IPS-20b (cell line): ENCODE measurements at regions not wholly inside any gene's neighbourhood (a gene's known extent, or its start where the extent isn't known, plus 50 kb on each side); places are given as distances from the start of the nearest gene placed in this dataset.
"Not testable (repeated sequence)": the region's sequence is repeated elsewhere in the genome, so short reads cannot be mapped to it uniquely, and the experiment has no call there.

Experiments used
- H3K27ac ChIP-seq: one replicate; pipeline ENCODE4 v1.5.1; 2013; ENCODE audit warnings: low read length
- H3K27me3 ChIP-seq: 2 replicates; pipeline ENCODE4 v1.6.1; 2013; ENCODE audit warnings: mild to moderate bottlenecking, low read length, inconsistent platforms; ENCODE audit not compliant: insufficient read depth
- H3K36me3 ChIP-seq: 2 replicates; pipeline ENCODE4 v1.6.1; 2013; ENCODE audit warnings: low read depth, mild to moderate bottlenecking, inconsistent platforms, low read length, moderate library complexity; ENCODE audit not compliant: insufficient read depth
- H3K4me1 ChIP-seq: 2 replicates; pipeline ENCODE4 v1.6.1; 2013; ENCODE audit warnings: mild to moderate bottlenecking, control low read depth, inconsistent platforms, low read length, moderate library complexity; ENCODE audit not compliant: insufficient read depth
- H3K4me3 ChIP-seq: 2 replicates; pipeline ENCODE4 v1.5.1; 2013; ENCODE audit warnings: mild to moderate bottlenecking, low read length, inconsistent platforms
- H3K9ac ChIP-seq: 2 replicates; pipeline ENCODE4 v1.6.1; 2013; ENCODE audit warnings: low read depth, mild to moderate bottlenecking, inconsistent platforms, low read length, moderate library complexity
- H3K9me3 ChIP-seq: 2 replicates; pipeline ENCODE4 v1.6.1; 2013; ENCODE audit warnings: mild to moderate bottlenecking, low read depth, low read length, inconsistent platforms; ENCODE audit not compliant: insufficient read depth

- not testable (repeated sequence) for H3K36me3 ChIP-seq, H3K4me1 ChIP-seq, H3K27ac ChIP-seq, H3K27me3 ChIP-seq, H3K4me3 ChIP-seq, H3K9ac ChIP-seq, H3K9me3 ChIP-seq
Measured at GRCh38 chr3:144854020-144854419, 882.4 kb downstream of the DIPK2A start.

GRCh38 chr3:144859161-144859560 lies 887.5 kb downstream of the DIPK2A start:
- Histone ChIP-seq H3K4me3 (no peak overlapping the region), H3K27ac (no peak overlapping the region), H3K9ac (no peak overlapping the region), H3K4me1 (peaks cover 2% of the 10 kb centered on the region; the same call in 1 of the 2 replicates), H3K36me3 (no peaks in the 10 kb centered on the region), H3K27me3 (no peaks in the 10 kb centered on the region), H3K9me3 (no peaks in the 10 kb centered on the region)

- Histone ChIP-seq H3K27ac (no peak overlapping the region), H3K4me1 (no peaks in the 10 kb centered on the region), H3K27me3 (no peaks in the 10 kb centered on the region), H3K4me3 (no peak overlapping the region), H3K9me3 (no peaks in the 10 kb centered on the region), H3K36me3 (no peaks in the 10 kb centered on the region), H3K9ac (no peak overlapping the region)
Measured at GRCh38 chr3:144864646-144865045, 893.0 kb downstream of the DIPK2A start.

- Histone ChIP-seq H3K4me3 (no peak overlapping the region), H3K9ac (no peak overlapping the region), H3K4me1 (no peaks in the 10 kb centered on the region), H3K27ac (no peak overlapping the region), H3K36me3 (no peaks in the 10 kb centered on the region), H3K9me3 (no peaks in the 10 kb centered on the region), H3K27me3 (no peaks in the 10 kb centered on the region)
Measured at GRCh38 chr3:144865948-144866347, 894.3 kb downstream of the DIPK2A start.

GRCh38 chr3:144866476-144866875 lies 894.9 kb downstream of the DIPK2A start:
- Histone ChIP-seq H3K9me3 (no peaks in the 10 kb centered on the region), H3K9ac (no peak overlapping the region), H3K4me1 (no peaks in the 10 kb centered on the region), H3K27ac (no peak overlapping the region), H3K4me3 (no peak overlapping the region), H3K36me3 (no peaks in the 10 kb centered on the region), H3K27me3 (no peaks in the 10 kb centered on the region)

- no peaks in the 10 kb centered on the region for H3K9me3 ChIP-seq
- no peak overlapping the region for H3K27ac ChIP-seq
- no peak overlapping the region for H3K9ac ChIP-seq
- no peaks in the 10 kb centered on the region for H3K36me3 ChIP-seq
- H3K4me1 ChIP-seq, result no peaks in the 10 kb centered on the region
- H3K4me3 ChIP-seq, result no peak overlapping the region
- H3K27me3 ChIP-seq, result no peaks in the 10 kb centered on the region
Measured at GRCh38 chr3:144868506-144868905, 896.9 kb downstream of the DIPK2A start.

DNA sequence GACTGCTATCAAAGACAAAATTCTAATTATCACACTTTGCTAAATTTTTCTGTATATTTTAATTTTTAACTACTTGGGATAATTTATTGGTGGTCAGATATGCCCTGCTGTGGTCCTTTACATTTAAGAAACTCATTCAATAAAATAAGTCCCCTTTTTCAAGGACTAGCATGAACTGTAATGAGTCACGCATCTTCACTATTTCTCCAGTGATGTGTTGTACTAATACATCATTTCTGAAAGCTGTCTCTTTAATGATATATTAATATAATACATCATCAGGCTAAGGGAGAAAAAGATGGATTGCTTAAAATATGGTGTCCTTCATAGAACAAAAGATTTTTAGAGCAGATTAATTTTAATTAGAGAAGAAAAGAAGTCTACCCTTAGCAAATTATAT lies 901.4 kb downstream of the DIPK2A start:
- Histone ChIP-seq H3K27me3 (no peaks in the 10 kb centered on the region), H3K9me3 (no peaks in the 10 kb centered on the region), H3K4me3 (no peak overlapping the region), H3K4me1 (no peaks in the 10 kb centered on the region), H3K27ac (no peak overlapping the region), H3K36me3 (no peaks in the 10 kb centered on the region), H3K9ac (no peak overlapping the region)

GRCh38 chr3:144875211-144875610 lies 903.6 kb downstream of the DIPK2A start:
- Histone ChIP-seq H3K4me1 (no peaks in the 10 kb centered on the region), H3K9ac (no peak overlapping the region), H3K36me3 (no peaks in the 10 kb centered on the region), H3K27me3 (no peaks in the 10 kb centered on the region), H3K9me3 (no peaks in the 10 kb centered on the region), H3K27ac (no peak overlapping the region), H3K4me3 (no peak overlapping the region)

- Histone ChIP-seq H3K27ac (no peak overlapping the region), H3K36me3 (no peaks in the 10 kb centered on the region), H3K9ac (no peak overlapping the region), H3K9me3 (no peaks in the 10 kb centered on the region), H3K4me3 (no peak overlapping the region), H3K4me1 (no peaks in the 10 kb centered on the region), H3K27me3 (no peaks in the 10 kb centered on the region)
Measured at GRCh38 chr3:144877356-144877755, 905.7 kb downstream of the DIPK2A start.

GRCh38 chr3:144879701-144880100 lies 908.1 kb downstream of the DIPK2A start:
- Histone ChIP-seq H3K4me1 (no peaks in the 10 kb centered on the region), H3K9ac (no peak overlapping the region), H3K27ac (no peak overlapping the region), H3K36me3 (no peaks in the 10 kb centered on the region), H3K27me3 (no peaks in the 10 kb centered on the region), H3K4me3 (no peak overlapping the region), H3K9me3 (no peaks in the 10 kb centered on the region)

- Histone ChIP-seq H3K4me3 (no peak overlapping the region), H3K9ac (no peak overlapping the region), H3K27ac (no peak overlapping the region), H3K27me3 (no peaks in the 10 kb centered on the region), H3K9me3 (no peaks in the 10 kb centered on the region), H3K4me1 (no peaks in the 10 kb centered on the region), H3K36me3 (no peaks in the 10 kb centered on the region)
Measured at GRCh38 chr3:144893980-144894379, 922.4 kb downstream of the DIPK2A start.

DNA sequence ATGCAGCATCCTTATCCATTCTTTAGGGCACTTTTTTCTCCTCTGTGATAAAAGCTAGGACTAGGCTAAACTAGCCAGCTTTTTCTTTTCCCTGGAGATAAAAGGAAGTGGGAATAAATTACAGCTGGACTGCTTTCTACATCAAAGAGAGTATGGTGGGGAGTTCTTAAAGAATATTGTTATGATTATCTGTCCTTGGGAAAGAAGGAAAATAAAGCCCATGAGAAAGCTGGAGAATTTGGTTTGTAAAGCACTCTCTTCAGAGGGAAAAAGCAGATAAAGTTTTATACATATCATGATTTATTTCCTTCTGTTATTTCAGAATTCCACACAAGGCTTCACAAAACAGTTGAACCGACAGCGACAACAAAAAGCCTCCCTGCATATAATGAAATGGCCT lies 923.0 kb downstream of the DIPK2A start:
- no peaks in the 10 kb centered on the region for H3K27me3 ChIP-seq
- no peaks in the 10 kb centered on the region for H3K9me3 ChIP-seq
- no peak overlapping the region for H3K27ac ChIP-seq
- no peaks in the 10 kb centered on the region for H3K36me3 ChIP-seq
- no peak overlapping the region for H3K4me3 ChIP-seq
- H3K9ac ChIP-seq, result no peak overlapping the region
- no peaks in the 10 kb centered on the region for H3K4me1 ChIP-seq

- Histone ChIP-seq H3K4me3 (no peak overlapping the region), H3K36me3 (no peaks in the 10 kb centered on the region), H3K27ac (no peak overlapping the region), H3K9ac (no peak overlapping the region), H3K4me1 (no peaks in the 10 kb centered on the region), H3K27me3 (no peaks in the 10 kb centered on the region), H3K9me3 (peaks cover 8% of the 10 kb centered on the region)
Measured at GRCh38 chr3:144900366-144900765, 928.7 kb downstream of the DIPK2A start.
